Keratinocyte (primary cell): ENCODE measurements at regions not wholly inside any gene's neighbourhood (a gene's known extent, or its start where the extent isn't known, plus 50 kb on each side); places are given as distances from the start of the nearest gene placed in this dataset.

Experiments used
- EZH2 ChIP-seq: IDR thresholded peaks from one replicate; pipeline ENCODE4 v1.6.1; 2012; ENCODE audit warnings: inconsistent platforms, mild to moderate bottlenecking, low read length, moderate library complexity
- TF ChIP-seq, protein P1 (sequence below), 3 experiments: IDR thresholded peaks in 1 of 3; conservative IDR thresholded peaks in 1 of 3; optimal IDR thresholded peaks in 1 of 3; 2 replicates in 2 of 3; 3 replicates in 1 of 3; pipeline versions ENCODE3 to v1.5.1; 2011; ENCODE audit warnings: low read length in 3 of 3, mild to moderate bottlenecking in 3 of 3, moderate library complexity in 2 of 3, control low read depth in 1 of 3, inconsistent platforms in 1 of 3; ENCODE audit not compliant: insufficient read depth in 2 of 3; ENCODE audit errors: extremely low read depth in 1 of 3

DNA sequence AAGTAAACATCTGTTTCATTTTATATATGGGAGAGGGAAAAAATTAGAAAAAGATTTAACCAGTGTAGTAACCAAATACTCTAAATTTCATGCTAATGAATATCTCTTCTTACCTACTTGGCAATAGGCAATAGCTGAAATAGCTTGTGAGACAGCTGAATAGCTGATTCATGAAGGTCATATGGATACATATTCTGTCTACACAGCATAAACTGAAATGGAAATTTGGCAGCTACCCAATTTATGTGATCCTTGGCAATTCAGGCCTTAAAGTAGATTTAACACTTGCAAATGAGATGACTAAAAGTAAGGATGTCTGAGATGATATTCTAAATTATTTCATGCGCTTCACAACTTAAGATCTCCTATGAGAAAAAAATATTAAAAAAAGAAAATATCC lies 261.2 kb upstream of the SEMA3A start:
- TF ChIP-seq, protein P1, sequence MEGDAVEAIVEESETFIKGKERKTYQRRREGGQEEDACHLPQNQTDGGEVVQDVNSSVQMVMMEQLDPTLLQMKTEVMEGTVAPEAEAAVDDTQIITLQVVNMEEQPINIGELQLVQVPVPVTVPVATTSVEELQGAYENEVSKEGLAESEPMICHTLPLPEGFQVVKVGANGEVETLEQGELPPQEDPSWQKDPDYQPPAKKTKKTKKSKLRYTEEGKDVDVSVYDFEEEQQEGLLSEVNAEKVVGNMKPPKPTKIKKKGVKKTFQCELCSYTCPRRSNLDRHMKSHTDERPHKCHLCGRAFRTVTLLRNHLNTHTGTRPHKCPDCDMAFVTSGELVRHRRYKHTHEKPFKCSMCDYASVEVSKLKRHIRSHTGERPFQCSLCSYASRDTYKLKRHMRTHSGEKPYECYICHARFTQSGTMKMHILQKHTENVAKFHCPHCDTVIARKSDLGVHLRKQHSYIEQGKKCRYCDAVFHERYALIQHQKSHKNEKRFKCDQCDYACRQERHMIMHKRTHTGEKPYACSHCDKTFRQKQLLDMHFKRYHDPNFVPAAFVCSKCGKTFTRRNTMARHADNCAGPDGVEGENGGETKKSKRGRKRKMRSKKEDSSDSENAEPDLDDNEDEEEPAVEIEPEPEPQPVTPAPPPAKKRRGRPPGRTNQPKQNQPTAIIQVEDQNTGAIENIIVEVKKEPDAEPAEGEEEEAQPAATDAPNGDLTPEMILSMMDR (optimal IDR thresholded peaks at IDR 0.05 in 1 of 3, IDR thresholded peaks at IDR 0.05 in 1 of 3, conservative IDR thresholded peaks at IDR 0.05 in 1 of 3; ENCODE audit: extremely low read depth in 1 of 3, insufficient read depth in 2 of 3, low read length in 3 of 3): no peak
- TF ChIP-seq EZH2: no peak
